ES-I3 (cell line): ENCODE measurements at regions not wholly inside any gene's neighbourhood (a gene's known extent, or its start where the extent isn't known, plus 50 kb on each side); places are given as distances from the start of the nearest gene placed in this dataset.
"Not testable (repeated sequence)": the region's sequence is repeated elsewhere in the genome, so short reads cannot be mapped to it uniquely, and the experiment has no call there.

ENCODE experiments used
- H3K36me3 ChIP-seq: 2 replicates; pipeline ENCODE4 v1.6.1; 2013; ENCODE audit warnings: mild to moderate bottlenecking, low read length, control low read depth, moderate library complexity; ENCODE audit not compliant: insufficient read depth
- H3K4me1 ChIP-seq: 2 replicates; pipeline ENCODE4 v1.6.1; 2013; ENCODE audit warnings: mild to moderate bottlenecking, control low read depth, low read length; ENCODE audit not compliant: insufficient read depth
- H3K9ac ChIP-seq: 2 replicates; pipeline ENCODE4 v1.6.1; 2013; ENCODE audit warnings: low read depth, mild to moderate bottlenecking, low read length, moderate library complexity
- H3K9me3 ChIP-seq: 2 replicates; pipeline ENCODE4 v1.6.1; 2013; ENCODE audit warnings: mild to moderate bottlenecking, low read length, moderate library complexity; ENCODE audit not compliant: control insufficient read depth, insufficient read depth

DNA sequence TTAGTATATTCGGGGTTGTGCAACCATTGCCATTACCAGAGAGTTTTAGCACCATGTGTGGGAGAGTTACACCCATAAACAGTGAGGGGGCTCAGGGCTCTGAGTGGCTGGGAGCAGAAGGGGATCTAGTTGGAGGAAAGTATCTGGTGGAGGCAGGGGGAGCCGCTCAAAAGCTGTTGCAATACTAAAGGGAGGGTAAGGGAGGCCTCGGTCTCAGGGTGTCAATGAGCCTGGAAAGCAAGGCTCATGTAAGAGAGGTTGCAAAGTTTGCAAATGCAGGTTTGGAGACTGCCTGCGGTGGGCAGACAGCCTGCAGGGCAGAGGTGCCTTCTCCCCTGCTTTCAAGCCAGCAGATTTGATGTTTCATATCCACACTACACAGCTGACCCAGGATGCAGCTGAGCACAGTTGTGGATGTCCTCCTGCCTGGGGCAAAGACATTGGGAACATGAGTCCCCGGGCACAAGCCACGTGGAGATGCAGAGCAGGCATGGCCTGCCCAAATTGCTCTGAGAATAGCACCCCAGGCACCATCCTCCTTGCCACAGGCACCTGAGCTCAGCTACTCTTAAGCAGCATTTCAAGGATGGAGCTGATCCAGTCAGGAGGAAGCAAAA lies 181.4 kb downstream of the TLE3 start:
- Histone ChIP-seq H3K4me1 (peaks cover 10% of the 10 kb centered on the region; the same call in 1 of the 2 replicates), H3K9ac (no peak overlapping the region), H3K36me3 (no peaks in the 10 kb centered on the region; the same call in 1 of the 2 replicates), H3K9me3 (no peaks in the 10 kb centered on the region)

DNA sequence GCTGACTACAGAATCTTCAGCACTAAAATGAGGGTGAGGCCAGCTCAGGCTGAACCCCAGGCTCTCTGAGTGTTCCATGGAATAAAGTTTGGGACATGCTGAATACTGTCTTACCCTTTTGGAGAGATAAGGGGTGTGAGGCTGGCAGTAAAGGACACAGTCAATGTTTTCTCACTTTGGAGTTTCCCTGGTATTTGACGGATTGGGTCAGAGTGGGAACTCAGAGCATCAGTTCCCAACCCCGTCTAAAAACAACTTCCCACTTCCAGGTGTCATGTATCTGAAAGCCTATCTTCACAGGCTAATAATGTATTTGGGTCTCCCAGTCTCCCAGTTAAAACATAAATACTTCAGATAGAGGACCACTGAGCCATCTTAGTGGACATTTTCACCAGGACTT lies 180.7 kb downstream of the TLE3 start:
- H3K4me1 ChIP-seq: peaks cover 10% of the 10 kb centered on the region; the same call in 1 of the 2 replicates
- no peak overlapping the region for H3K9ac ChIP-seq
- H3K9me3 ChIP-seq: no peaks in the 10 kb centered on the region
- H3K36me3 ChIP-seq: no peaks in the 10 kb centered on the region; the same call in 1 of the 2 replicates

DNA sequence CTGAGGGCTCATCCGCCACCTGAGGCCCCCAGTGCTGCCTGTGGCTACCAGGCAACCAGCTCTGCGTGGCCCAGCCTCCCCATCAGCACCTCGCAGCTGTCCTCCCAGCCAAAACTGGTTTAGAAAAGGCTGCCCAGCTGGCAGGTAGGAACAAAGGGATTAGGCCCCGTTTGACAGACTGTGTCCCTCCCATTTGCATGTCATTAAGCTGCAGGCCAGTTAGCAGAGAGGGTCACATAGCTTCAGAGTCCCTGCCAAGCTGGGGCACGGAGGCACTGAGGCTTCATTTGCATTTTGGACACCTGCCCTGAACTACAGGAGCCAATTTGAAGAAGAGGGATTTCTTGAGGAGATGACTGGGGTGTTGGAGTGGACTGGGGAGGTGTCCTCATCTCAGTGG lies 177.9 kb downstream of the TLE3 start:
- H3K4me1 ChIP-seq: peaks cover 10% of the 10 kb centered on the region; the same call in 1 of the 2 replicates
- H3K36me3 ChIP-seq: no peaks in the 10 kb centered on the region; the same call in 1 of the 2 replicates
- H3K9me3 ChIP-seq: peaks cover 6% of the 10 kb centered on the region; the same call in 1 of the 2 replicates
- H3K9ac ChIP-seq: no peak overlapping the region

DNA sequence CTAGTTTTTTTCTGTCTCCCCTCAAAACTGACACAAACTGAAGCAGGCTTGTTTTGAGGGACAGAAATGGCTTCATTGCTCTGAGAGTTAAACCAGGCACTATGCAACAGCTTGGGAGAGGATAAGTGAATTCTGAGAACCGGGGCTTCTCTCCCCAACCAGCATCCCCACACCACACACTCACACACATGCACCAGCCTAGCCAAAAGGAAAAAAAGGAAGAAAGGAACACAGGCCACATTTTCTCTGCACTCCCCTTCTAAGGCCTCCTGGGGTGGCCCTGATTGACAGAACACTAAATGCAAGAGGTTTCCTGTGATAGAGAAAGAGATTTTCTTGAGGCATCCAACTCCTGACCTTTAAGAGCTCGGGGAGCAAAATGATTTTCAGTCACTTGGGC lies 177.5 kb downstream of the TLE3 start:
- peaks cover 10% of the 10 kb centered on the region; the same call in 1 of the 2 replicates for H3K4me1 ChIP-seq
- H3K9ac ChIP-seq: no peak overlapping the region
- H3K9me3 ChIP-seq: peaks cover 9% of the 10 kb centered on the region; the same call in 1 of the 2 replicates
- no peaks in the 10 kb centered on the region; the same call in 1 of the 2 replicates for H3K36me3 ChIP-seq

DNA sequence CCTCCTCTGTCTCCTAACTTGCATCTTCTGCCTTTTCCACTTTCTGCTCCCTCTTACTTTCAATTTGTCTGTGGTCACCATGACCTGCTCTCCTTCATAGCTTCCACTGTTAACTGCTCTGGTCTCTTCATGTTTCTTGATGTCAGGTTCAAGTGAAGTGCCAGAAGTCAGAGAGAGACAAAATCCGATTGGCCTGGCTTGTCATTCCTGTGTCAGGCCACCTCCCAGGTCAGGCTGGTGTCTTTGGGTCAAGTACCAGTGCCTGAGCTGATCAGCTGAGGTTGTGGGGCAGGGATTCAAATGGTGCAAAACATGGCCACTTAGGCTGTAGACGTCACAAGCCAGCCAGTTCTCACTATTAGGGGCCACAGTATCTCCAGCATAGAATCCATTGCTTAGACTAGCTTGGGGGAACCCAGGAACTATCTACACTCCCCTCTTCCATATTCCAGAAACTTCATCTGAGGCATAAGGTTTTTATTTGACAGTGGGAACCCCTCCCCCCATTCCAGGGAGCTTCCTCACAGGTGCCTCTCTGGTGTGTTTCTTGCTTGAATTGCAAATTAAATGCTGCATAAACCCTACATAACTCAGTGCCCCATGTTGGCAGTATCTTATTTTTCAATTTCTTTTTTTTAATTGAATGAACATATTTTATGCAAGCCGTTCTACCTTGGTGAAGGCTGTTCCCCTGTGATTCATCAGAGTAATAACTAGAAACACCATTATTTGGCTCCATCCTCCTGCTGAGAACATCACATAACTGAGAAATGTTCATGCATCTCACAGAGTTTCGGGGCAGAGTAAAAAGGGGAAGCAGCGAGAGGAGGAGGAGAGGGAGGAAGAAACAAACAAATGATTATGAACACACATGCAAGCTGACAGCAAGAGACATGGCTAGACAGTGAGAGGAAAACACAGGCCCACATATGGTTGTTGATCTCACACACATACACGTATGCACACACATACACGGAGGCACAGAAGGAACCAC lies 175.8 kb downstream of the TLE3 start:
- H3K36me3 ChIP-seq: no peaks in the 10 kb centered on the region; the same call in 1 of the 2 replicates
- peaks cover 10% of the 10 kb centered on the region; the same call in 1 of the 2 replicates for H3K4me1 ChIP-seq
- peaks cover 9% of the 10 kb centered on the region; the same call in 1 of the 2 replicates for H3K9me3 ChIP-seq
- H3K9ac ChIP-seq: no peak overlapping the region

DNA sequence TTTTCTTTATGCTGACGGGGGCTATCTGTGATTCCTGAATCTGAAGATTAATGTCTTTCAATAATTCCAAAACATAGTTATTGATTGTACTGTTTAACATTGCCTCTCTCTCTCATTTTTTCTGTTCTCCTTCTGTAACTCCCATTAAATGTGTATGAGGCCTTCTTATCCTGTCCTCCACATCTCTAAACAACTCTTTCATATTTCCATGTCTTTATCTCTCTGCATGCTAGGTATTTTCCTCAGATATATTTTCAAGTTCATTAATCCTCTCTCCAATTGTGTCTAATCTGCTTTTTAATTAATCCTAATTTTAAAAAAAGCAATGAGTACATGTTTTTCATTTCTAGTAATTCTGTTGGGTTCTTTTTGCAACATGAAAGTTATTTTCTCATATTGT lies 173.2 kb downstream of the TLE3 start:
- H3K9ac ChIP-seq: no peak overlapping the region
- H3K4me1 ChIP-seq: peaks cover 8% of the 10 kb centered on the region; the same call in 1 of the 2 replicates
- peaks cover 9% of the 10 kb centered on the region; the same call in 1 of the 2 replicates for H3K9me3 ChIP-seq

DNA sequence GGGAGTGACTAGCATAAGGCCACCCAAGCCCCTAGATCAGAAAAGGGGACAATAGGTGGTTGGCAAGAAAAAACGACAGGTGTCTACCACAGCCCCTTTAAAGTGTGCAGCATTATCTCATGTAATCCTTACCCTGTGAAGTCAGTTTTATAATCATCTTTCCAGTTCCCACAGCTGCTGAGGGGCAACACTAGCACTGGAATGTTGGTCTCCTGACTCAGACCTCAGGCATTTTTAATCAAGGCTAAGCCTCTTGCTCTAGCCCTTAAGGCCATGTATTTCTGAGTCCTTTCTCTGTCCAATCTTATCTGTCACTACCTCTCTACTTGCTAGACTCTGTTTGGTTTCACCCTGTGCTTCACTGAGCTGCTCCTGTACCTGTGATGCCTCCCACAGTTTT lies 171.7 kb downstream of the TLE3 start:
- H3K36me3 ChIP-seq: no peaks in the 10 kb centered on the region
- H3K9ac ChIP-seq: no peak overlapping the region
- H3K4me1 ChIP-seq: no peaks in the 10 kb centered on the region
- H3K9me3 ChIP-seq: peaks cover 9% of the 10 kb centered on the region; the same call in 1 of the 2 replicates

More for the DNA sequence above, 173.2 kb downstream of the TLE3 start:
- H3K36me3 ChIP-seq: no peaks in the 10 kb centered on the region

DNA sequence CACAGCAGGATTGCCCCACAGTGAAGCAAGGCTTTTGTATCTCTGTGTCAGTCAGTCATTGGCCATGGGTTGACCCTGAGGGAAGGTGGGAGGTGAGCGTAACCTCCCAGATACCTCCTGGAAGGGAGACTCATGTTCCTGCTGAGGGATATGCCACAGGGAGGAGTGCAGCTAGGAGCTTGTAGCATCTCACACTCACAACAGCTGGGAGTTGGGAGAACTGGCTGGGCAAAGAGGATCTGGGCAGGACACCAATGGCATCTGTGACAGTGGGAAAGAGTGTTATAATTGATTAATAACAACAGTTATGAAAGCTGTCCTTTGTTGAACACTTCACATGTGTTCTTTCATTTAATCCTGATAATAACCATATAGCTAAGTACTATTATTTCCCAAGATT lies 171.0 kb downstream of the TLE3 start:
- Histone ChIP-seq H3K4me1 (no peaks in the 10 kb centered on the region), H3K9me3 (peaks cover 9% of the 10 kb centered on the region; the same call in 1 of the 2 replicates), H3K9ac (no peak overlapping the region), H3K36me3 (no peaks in the 10 kb centered on the region)

DNA sequence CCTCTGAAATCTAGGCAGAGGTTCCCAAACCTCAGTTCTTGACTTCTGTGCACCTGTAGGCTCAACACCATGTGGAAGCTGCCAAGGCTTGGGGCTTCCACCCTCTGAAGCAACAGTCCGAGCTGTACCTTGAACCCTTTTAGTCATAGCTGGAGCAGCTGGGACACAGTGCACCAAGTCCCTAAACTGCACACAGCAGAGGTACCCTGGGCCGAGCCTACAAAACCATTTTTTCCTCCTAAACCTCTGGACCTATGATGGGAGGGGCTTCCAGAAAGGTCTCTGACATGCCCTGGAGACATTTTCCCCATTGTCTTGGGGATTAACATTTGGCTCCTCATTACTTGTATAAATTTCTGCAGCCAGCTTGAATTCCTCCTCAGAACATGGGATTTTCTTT lies 168.8 kb downstream of the TLE3 start:
- not testable (repeated sequence) for H3K9ac ChIP-seq, H3K9me3 ChIP-seq, H3K36me3 ChIP-seq, H3K4me1 ChIP-seq

DNA sequence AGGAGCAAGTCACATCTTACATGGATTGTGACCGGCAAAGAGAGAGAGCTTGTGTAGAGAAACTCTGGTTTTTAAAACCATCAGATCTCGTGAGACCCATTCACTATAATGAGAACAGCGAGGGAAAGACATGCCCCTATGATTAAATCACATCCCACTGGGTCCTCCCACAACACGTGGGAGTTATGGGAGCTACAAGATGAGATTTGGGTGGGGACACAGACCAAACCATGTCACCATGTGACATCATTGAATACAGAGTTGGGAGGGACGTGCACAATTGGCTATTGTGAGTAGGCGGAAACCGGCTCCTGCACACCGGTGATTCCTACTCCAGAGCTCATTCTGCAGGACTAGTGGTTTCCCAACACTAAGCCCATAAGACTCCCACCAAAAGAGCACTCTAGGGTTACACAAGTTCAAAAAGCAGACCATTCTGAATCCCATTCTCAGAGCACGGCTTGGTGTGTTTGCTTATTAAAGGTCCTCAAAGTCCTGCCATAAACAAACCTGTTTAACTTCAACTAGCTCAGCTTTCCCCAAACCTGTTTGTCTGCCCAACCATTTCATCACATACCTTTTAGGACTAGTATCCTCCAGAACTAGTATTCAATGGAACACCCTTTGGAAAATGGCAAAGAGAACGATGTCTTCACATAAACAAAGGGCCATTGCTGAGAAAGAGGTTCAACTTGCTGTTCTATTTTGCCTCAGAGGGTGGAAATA lies 167.6 kb downstream of the TLE3 start:
- H3K4me1 ChIP-seq: no peaks in the 10 kb centered on the region
- no peak overlapping the region for H3K9ac ChIP-seq
- peaks cover under 1% of the 10 kb centered on the region; the same call in 1 of the 2 replicates for H3K9me3 ChIP-seq
- no peaks in the 10 kb centered on the region; the same call in 1 of the 2 replicates for H3K36me3 ChIP-seq

DNA sequence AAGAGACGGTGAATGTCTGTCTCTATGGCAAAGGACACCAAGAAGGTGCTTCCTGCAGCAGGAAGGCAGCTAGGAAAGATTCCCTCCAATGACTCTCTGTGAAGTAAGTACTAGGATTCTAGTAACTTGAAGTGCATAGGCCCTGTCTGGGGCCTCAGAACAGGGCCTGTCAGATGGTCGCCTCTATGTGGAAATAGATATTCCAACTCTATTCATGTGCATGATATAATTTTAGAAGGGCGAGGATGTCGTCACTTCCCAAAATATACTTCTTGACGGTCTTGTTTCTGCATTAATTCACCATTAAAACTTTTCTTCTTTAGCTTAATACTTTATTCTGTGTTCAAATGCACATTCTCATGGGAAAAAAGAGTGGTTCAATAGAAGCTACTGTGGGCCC lies 167.0 kb downstream of the TLE3 start:
- H3K36me3 ChIP-seq: no peaks in the 10 kb centered on the region; the same call in 1 of the 2 replicates

DNA sequence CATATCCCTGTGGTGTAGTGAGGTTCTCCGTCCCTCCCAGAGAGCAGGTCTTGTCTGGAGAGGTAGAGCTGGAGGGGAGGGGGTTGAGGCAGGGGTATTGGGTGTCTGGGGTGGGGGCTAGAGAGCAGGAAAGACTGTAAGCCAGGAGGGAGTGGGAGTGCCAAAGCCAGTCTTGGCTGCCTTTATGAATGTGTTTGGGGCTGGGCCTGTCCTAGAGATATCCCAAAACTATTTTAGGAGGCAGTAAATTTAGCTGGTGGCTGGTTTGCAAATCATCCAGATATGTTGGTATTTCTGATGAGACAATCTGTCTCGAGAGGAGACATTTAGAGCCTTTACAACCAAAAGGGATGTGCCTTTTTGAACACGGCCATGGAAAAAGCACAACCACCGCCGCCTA lies 166.6 kb downstream of the TLE3 start:
- no peaks in the 10 kb centered on the region for H3K4me1 ChIP-seq
- H3K9me3 ChIP-seq: no peaks in the 10 kb centered on the region; the same call in 1 of the 2 replicates
- no peaks in the 10 kb centered on the region; the same call in 1 of the 2 replicates for H3K36me3 ChIP-seq
- no peak overlapping the region for H3K9ac ChIP-seq

More for the DNA sequence above, 167.0 kb downstream of the TLE3 start:
- no peak overlapping the region for H3K9ac ChIP-seq
- H3K4me1 ChIP-seq: no peaks in the 10 kb centered on the region
- H3K9me3 ChIP-seq: no peaks in the 10 kb centered on the region; the same call in 1 of the 2 replicates

DNA sequence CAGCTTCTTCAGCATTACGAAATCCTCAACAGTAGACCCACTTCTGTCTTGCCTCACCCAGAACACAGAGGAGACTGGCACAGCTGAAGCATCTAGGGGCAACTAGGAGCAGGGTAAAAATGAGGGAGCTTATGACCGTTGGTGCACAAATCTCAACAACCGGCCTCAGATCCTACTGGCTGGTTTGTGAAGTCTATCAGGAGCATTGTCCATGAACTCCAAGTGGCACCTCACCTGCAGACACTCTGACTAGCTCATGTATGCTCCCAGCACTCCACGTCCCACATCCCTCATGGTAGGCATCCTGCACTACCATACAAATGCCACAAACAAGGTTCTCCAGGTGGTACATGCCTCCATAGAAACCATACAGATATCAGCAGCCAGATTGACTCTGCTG lies 163.1 kb downstream of the TLE3 start:
- no peaks in the 10 kb centered on the region; the same call in 1 of the 2 replicates for H3K9me3 ChIP-seq
- H3K4me1 ChIP-seq: peaks cover under 1% of the 10 kb centered on the region
- no peak overlapping the region for H3K9ac ChIP-seq
- no peaks in the 10 kb centered on the region; the same call in 1 of the 2 replicates for H3K36me3 ChIP-seq
